ENCODE measurements at regions not wholly inside any gene's neighbourhood (a gene's known extent, or its start where the extent isn't known, plus 50 kb on each side); places are given as distances from the start of the nearest gene placed in this dataset.
"Not testable (repeated sequence)": the region's sequence is repeated elsewhere in the genome, so short reads cannot be mapped to it uniquely, and the experiment has no call there.

DNA sequence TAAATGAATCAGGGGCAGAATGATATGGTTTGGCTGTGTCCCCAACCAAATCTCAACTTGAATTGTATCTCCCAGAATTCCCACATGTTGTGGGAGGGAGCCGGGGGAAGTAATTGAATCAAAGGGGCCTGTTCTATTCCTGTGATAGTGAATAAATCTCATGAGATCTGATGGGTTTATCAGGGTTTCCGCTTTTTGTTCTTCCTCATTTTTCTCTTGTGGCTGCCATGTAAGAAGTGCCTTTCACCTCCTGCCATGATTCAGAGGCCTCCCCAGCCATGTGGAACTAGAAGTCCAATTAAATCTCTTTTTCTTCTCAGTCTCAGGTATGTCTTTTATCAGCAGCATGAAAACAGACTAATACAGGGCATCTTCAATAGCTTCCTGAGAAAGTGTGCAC lies 107.0 kb downstream of the OTUD1 start:
- not testable (repeated sequence) for DNase-seq

DNA sequence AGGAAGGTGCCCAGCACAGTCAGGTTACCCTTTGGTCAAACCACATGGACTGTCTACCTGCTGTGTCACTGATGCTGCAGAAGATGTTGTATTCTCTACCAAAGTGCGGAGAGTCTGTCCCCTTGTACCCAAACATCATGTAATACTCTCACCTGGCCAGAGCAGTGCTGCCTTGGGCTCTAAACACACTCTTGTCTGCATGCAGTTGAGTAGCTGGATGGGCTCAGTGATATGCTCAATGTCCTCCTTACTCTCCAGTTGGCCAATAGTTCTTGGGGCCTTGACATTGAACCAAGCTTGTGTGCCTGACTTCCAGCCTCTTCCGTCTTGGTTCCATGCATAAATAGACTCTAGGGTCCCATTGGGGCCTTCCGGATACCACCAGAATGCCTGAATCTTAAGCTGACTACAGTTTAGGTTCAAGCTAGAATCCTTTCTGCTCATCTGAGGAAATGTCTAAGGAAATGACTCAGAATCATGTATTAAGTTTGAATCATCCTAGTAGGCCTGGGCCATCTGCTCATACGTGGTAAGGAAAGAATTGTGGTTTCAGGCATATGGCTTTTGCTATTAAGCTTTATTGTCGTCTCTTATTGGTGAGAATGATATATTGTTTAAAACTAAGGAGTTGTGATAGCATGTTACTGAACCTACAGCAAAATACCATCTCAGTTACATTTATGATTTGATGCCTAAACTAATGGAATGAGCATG lies 118.0 kb downstream of the OTUD1 start:
- no peak for DNase-seq

DNA sequence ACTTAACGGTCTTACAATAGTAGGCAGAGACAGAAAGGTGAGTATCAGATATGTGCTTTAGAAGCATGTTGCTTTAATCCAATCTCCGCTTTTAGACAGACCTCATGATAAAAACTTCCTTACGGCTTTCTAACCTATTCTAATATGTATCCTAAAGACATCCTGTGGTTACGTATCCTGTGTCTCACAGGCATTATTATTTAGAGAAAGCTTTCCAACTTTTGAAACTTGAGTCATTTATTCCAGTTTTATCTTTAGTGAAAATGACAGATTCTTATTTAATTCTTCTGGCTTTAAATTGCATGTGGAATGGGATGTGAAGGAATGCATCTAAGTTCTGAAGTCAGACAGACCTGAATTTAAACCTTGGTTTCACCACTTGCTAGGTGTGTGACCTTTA lies 118.9 kb downstream of the OTUD1 start:
- DNase-seq: no peak

DNA sequence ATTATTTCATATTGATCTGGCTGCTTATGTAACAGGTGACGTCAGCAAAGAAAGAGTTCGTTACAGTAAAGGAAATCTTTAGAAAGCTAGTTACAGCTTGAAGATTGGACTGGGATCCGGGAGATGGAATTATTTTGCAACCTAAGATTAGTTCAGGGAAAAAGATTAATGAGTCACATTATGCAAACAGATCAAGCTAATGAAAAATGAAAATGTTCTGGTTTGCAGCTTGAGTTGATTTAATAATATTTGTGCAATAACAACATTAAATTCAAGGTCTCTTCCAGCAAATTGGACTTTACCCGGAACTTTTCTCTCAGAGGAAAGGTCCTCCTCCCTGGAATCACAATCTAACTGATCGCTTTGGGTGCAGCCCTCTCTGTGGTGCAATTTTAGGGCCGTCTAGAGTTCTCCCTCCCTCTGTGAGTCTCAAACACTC lies 119.5 kb downstream of the OTUD1 start:
- no peak for DNase-seq

DNA sequence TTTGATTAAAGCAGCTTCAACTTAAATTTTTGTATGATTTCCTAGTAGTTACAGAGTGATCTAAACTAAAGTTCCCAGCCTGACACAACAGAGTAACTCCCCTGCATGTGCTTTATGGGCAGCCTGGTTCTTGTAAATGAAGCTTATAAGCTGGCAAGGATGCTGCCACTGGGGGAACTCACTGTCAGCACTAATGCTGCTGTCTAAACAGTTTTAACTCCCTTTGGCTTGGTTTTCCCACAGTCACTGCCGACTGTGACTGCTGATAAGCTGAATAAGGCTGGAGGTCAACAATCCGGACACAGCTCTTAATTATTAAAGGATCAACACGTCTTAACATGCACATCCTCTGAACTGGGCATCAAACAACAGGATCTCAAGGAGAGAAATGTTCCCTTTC lies 130.1 kb downstream of the OTUD1 start:
- DNase-seq: no peak

DNA sequence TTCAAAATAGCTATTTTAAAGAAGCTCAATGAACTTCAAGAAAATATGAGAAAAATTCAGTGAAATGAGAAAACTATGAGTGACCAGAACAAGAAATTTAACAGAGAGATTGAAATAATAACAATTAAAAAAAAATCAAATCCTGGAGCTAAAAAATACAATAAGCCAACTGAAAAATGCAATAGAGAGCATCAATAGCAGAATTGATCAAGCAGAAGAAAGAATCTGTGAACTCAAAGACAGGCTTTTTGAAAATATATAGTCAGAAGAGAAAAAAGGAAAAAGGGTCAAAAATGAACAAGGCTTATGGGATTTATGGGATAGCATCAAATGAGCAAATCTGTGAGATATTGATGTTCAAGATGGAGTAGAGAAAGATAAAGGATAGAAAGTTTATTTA lies 133.0 kb downstream of the OTUD1 start:
- no peak for DNase-seq

DNA sequence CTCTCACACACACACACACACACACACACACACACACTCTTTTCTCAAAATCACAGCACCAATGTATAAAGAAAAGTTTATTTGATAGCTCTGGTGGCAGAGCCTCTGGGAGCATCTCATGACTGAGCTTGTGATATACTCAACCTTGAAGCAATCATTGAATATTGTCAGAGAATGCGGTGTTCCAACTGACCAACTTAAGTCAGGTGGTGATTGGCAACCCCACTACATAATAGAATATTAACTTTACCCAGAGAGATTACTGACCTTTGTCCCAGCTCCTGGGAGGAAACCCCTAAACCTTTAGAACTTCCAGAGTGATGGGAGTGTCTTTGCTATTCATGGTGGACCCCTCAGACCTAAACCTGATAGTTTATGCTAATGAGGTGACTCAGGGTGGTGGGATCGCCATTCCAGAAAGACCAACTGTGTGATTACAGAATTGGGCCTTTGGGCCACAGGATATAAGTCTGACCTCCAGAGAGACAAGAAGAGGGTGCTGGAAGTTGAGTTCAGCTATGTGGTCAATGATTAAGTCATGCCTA lies 143.1 kb downstream of the OTUD1 start:
- no peak for DNase-seq

DNA sequence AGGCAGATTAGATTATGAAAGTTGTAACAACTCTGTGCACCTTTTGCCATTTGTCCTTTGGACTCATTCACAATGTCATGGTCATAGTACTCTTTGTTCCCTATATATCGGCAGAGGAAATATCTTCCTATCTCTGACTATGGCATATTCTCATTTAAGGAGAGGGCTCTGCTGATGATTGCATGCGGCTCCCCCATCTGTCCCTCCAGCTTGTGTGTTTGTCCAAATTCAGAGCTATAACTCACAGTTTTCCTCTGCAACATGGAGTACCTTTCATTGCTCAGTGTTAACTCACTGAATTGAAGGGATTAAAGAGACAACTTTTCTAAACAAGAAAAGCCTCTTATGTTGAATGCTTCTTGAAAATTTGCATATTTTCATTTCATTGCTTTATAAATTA lies 145.5 kb downstream of the OTUD1 start:
- no peak for DNase-seq

DNA sequence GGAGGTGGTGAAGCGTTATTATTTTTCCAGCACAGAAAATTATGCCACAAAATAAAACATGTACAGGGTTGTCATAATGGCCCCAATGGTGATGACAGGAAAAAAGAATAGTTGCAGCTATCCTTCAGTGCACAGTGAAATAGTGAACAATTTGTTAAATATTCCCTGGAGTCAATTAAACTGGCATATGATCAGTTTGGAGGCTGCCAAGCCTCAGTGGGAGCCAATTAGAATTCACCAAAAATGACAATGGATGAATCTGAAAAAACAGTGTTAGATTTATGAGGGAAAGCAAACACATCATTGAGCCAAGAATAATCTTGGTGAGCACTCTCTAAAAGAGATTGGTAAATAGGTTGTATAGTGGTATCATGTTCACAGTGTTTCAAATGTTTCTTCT lies 146.3 kb downstream of the OTUD1 start:
- DNase-seq: no peak

DNA sequence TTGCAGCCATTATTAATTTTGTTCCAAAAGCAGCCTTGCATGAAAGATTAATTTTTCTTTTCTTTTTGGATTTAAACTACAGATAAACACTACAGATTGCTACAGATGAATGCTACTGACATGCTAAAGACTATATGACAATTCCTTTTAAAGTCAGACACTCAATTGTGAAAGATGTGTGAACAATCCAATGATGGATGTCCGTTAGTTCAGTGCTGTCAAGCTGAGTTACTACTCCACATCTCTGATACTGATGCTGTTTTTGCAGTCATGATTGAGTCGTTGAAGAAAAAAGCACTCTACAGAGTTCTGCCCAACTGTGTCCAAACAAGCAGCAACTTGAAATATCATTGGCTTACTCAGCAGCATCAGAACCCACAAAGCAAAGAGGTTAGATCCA lies 146.8 kb downstream of the OTUD1 start:
- no peak for DNase-seq

DNA sequence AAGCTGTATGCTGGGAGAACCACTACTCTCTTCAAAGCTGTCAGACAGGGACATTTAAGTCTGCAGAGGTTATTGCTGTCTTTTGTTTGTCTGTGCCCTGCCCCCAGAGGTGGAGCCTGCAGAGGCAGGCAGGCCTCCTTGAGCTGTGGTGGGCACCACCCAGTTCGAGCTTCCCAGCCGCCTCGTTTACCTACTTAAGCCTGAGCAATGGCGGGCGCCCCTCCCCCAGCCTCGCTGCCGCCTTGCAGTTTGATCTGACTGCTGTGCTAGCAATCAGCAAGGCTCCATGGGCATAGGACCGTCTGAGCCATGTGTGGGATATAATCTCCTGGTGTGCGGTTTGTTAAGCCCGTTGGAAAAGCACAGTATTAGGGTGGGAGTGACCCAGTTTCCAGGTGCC lies 156.4 kb downstream of the OTUD1 start:
- not testable (repeated sequence) for DNase-seq

DNA sequence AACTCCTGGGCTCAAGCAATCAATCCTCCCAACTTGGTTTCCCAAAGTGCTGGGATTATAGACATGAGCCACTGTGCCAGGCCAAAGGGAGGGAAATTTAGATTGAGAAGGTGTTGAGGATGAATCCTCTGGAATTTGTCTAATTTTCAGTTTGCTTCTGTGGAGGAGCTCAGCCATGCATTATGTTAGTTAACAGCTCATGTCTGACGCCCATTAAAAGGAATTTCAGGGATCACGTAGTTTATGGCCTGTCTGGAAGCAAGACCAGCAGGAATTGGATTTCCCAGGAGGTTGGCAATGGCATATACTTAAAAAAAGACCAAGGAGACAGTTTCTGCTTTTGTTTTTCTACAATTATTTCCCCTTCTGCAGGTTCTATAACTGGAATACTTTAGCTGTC lies 165.7 kb downstream of the OTUD1 start:
- DNase-seq: no peak

DNA sequence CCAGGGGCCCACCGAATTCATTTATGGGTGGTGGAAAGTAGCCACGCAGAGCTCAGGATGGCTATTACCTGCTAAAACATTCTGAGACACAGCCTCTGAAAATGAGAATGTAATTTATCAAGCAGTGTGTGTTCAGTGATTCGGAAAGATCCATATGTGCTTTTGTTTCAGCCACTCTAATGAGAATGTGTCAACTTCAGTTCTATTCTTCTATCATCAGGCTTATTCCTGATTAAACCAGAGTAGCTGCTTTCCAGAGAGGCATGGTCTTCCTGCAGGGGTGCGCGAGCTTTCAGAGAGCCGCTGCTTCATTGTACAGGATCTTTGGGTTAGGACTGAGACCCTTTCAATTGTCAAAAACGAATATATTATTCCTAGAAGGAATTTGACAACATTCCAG lies 167.6 kb downstream of the OTUD1 start:
- DNase-seq: no peak

DNA sequence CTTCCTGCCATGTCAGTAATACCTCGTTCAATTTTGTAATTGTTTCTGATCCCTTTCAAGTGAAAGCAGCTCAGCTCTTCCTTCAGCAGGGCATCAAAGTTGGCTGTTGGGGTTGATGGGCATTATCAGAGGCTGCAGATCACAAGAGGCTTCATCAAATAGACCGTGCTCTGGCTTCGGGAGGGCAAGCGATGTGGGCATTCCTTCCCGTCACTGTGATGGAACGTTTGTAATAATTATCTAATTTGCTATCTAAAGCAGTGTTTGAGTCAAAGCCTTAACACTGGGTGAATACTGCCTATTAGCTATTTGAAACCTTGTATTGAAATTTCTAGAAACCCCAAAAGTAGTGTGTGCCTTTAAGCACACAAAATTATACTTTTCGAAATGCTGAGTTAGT lies 170.1 kb downstream of the OTUD1 start:
- DNase-seq: no peak

DNA sequence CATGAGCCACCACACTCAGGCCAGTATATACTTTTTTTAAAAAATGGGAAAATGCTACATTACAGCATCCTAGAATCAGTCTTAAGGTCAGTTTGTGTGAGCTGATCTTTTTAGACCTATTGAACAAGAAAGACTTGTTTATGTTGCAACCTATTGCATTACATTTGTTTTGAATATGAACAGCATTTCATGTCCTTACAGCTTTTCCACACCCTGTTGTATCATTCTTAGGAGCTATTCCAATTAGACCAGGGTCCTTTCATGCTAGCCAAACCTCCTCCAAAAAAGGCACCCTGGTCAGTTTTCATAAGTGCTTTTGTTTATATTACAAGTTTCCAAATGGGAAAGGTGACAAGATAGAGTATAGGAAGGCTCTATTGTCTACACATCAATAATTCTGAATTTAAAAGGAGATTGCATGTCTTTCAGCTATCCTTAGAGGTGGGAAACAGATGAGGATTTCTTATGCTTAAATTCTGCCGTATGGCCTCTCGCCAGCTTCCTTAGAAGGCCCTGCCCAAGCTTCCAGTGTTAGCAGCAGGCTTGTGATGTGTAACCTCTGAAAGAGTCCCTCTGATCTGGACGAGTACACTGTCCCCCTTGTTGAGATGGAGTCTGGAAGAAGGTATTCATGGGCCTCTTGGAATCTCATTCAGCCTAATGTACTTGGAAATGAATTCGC lies 171.9 kb downstream of the OTUD1 start:
- DNase-seq: no peak

DNA sequence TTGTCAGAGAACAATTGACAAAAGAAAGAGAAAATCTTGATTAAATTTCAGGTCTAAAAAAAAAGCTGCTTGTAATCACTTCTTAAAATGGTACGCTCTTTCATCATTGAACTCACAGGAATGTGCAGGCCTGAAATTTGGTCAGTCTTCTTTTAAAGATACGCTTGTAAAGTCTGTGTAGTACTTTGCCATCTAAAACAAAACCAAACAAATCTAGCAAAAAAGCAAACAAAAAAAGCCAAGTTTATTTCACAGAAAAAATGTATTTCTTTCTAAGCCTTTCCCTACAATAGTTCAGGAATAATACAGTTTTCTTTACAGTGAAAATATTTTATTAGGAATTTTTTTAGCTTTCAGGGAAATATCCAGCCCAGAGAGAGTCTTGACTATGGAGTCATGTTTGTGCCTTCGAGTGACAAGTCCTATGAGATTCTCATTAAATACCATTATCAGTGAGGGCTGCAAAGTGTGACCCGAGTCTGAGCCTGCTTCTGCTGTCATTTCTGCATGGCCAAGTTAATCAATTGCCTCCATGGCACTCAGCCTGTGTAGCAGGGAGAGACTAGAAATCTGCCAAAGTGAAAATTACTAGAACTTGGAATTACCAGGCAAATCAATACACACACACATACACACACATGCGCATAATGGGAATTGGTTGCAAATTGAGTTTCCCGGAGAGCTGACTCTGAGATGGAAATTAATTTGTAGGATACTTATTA lies 172.6 kb downstream of the OTUD1 start:
- no peak for DNase-seq

DNA sequence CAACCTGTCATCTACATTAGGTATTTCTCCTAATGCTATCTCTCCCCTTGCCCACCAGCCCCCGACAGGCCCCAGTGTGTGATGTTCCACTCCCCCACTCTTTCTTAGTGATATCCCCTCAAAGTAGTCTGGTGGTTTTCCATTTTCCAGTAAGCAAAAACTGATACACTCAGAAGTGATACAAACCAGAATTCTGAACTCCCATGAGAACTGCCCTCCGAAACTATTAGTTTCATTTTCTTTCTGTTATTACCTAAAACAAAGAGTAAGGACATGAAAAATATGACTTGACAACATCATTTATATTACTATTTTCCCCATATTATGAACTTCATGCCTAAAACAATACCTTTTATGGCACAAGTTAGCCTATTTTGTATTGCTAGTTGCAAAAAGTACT lies 175.0 kb downstream of the OTUD1 start:
- no peak for DNase-seq

DNA sequence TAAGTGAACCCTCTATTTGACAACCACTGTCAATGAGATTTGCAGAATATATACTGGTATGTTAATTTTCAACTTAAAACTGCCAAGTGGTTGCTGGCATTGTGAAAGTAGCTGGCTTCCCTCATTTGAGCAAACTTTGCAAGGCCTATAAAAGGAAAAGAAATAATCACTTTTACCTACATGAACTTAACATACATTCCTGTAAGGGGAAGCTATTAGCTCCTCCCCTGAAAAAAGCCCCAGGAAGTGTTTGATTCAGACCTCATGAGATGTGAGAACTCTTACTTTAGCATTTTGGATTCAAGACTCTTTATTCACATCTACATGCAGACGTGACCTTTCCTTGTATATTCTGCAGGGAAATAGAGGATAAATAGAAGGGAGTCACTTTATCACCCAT lies 175.6 kb downstream of the OTUD1 start:
- no peak for DNase-seq

DNA sequence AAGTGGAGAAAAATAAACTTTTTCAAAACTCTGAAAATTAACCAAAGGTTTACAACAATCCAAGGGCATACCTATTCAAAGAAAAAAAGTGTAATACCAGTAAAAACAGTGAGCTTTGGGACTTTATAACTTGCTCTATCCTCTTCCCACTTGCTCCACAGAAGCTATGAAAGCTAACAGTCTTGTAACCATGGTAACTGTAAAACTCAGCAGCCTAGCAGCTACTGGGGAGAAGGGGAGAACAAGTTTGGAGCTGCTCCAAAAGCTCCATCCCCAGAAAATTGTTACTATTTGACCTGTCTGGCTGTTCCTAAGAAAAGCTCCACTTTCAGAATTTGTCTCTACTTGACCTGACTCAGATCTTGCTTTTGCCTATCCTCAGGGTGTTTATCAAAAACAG lies 191.5 kb downstream of the OTUD1 start:
- no peak for DNase-seq

DNA sequence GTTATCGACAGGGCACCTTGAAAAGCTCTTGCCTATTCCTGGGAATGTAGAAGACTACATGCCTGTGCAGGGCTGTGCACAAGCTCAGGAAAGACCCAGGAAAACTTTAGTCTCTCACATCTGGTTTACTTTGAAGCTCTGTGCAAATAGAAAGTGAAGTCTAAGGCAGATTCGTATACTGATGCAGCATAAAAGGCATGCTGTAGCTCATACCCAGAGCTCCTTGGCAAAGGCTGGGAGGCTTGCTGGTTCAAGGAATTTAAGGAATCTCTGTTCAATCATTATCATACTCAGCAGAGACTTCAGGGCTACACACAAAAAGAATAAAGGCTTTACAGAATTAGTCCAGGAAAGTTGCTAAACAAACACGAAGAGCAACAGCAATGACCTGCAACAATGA lies 192.0 kb downstream of the OTUD1 start:
- DNase-seq: no peak

DNA sequence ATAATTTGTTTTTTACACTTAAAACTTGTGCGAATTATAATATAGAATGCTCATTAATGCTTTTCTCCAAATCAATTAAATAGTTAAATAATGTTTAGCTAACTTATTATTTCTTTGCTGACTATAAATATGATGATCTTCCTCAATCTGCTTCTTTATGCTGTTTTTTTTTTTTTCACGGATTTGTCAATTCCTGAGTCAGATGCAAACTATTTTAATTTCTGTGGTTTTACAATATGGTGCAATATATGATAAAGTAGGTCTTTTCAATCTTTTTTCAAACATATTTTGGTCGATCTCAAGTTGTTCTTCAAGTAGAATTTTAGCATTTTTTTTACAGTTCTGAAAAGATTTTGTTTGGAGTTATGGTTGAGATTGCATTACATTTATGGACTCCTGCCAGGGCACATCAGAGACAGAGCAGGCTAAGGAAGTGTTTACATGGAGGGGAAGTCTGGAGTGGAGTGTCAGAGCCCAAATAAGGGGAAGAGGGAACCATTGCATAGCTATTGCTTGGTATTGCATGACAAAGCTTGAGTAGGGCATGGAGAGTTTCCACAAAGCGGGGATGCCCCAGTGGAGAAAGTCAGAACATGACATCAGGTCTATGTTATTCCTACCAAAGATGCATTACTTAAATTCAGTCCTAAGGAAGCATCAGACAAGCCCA lies 204.4 kb downstream of the OTUD1 start:
- DNase-seq: no peak

DNA sequence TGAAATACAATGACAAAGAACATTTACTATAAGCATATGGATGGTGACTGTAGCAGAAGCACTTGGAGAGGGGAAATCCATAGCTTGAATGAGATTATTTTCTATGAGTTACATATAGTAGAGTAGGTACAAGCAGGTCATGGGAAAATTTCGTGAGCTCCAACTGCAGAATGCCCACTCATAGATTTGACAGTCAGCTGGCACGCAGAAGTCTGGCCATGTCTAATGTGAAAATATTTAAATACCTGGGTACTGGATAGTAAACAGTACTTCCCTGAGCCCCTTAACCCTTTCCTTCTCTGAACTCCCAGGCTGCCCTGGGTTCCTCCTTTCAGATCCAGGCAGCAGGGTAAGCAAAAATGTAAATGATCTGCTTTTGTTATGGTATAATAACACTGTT lies 209.7 kb downstream of the OTUD1 start:
- no peak for DNase-seq

DNA sequence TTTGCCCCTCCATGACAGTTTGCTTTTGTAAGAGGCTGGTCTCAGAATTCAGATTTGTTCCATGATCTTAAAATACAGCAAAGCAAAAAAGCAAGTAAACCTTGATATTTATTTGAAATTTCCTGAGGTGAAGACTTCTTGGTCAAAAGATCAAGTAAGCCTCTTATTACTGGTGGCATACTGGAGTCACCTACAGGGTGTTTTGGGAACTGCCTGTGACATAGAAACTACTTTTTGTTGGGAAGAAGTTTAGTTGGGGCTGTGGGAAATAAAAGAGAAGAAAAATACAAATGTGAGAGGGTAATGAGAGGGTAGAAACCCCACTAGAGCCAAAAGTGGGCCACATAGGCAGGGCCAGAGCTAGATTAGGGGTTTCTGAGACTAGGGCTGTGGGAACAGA lies 217.9 kb downstream of the OTUD1 start:
- no peak for DNase-seq
